Testis (tissue), 2 donors: ENCODE measurements at regions not wholly inside any gene's neighbourhood (a gene's known extent, or its start where the extent isn't known, plus 50 kb on each side); places are given as distances from the start of the nearest gene placed in this dataset.

Experiments
- POLR2A ChIP-seq: fragments of 450-650 bp; IDR thresholded peaks from one replicate; pipeline ENCODE4 v1.6.1; 2017; ENCODE audit warnings: antibody characterized with exemption, mild to moderate bottlenecking, moderate library complexity
- TF ChIP-seq, protein P1 (sequence below), 3 experiments: fragments of 450-650 bp in 2 of 3; fragments of 200-600 bp in 1 of 3; sonication (generic) in 1 of 3; IDR thresholded peaks; one replicate each; pipeline ENCODE4 v1.5.1; 2016 to 2019; ENCODE audit warnings: antibody characterized with exemption in 3 of 3, mild to moderate bottlenecking in 2 of 3, moderate library complexity in 1 of 3

GRCh38 chr3:102916532-102916931, 481.7 kb downstream of the ZPLD1 start:
- TF ChIP-seq, protein P1, sequence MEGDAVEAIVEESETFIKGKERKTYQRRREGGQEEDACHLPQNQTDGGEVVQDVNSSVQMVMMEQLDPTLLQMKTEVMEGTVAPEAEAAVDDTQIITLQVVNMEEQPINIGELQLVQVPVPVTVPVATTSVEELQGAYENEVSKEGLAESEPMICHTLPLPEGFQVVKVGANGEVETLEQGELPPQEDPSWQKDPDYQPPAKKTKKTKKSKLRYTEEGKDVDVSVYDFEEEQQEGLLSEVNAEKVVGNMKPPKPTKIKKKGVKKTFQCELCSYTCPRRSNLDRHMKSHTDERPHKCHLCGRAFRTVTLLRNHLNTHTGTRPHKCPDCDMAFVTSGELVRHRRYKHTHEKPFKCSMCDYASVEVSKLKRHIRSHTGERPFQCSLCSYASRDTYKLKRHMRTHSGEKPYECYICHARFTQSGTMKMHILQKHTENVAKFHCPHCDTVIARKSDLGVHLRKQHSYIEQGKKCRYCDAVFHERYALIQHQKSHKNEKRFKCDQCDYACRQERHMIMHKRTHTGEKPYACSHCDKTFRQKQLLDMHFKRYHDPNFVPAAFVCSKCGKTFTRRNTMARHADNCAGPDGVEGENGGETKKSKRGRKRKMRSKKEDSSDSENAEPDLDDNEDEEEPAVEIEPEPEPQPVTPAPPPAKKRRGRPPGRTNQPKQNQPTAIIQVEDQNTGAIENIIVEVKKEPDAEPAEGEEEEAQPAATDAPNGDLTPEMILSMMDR (IDR thresholded peaks at IDR 0.05) = no peak
- TF ChIP-seq POLR2A = no peak
